CD4-positive, alpha-beta memory T cell (primary cell): ENCODE measurements at regions not wholly inside any gene's neighbourhood (a gene's known extent, or its start where the extent isn't known, plus 50 kb on each side); places are given as distances from the start of the nearest gene placed in this dataset.
"Not testable (repeated sequence)": the region's sequence is repeated elsewhere in the genome, so short reads cannot be mapped to it uniquely, and the experiment has no call there.

ENCODE experiments used
- CTCF ChIA-PET: fragments of 350-600 bp; sonication (Branson Sonifier 250); formaldehyde crosslinking; loops from one replicate; lab custom pipeline; 2021; ENCODE audit warnings: inconsistent platforms; ENCODE audit not compliant: partially characterized antibody; lab: Charles Lee
- POLR2A ChIA-PET: fragments of 350-600 bp; sonication (Branson Sonifier 250); formaldehyde crosslinking; loops from one replicate; lab custom pipeline; 2021; ENCODE audit not compliant: partially characterized antibody; lab: Charles Lee
- DNase-seq, 5 donors: peaks; one replicate each; pipeline versions ENCODE4 v3.0.0 to v3.0.0-alpha.2; 2020 to 2022; ENCODE audit warnings: mixed read lengths in 1 of 5
- H3K27ac ChIP-seq: one replicate; pipeline ENCODE4 v1.7.0; 2013; ENCODE audit warnings: low read depth, low read length
- H3K27me3 ChIP-seq: 2 replicates; pipeline ENCODE4 v1.7.0; 2013; ENCODE audit warnings: mild to moderate bottlenecking, low read length, moderate library complexity; ENCODE audit not compliant: insufficient read depth
- H3K36me3 ChIP-seq: 2 replicates; pipeline ENCODE4 v1.7.0; 2013; ENCODE audit warnings: mild to moderate bottlenecking, low read length, moderate library complexity; ENCODE audit not compliant: insufficient read depth
- H3K4me1 ChIP-seq: 2 replicates; pipeline ENCODE4 v1.7.0; 2013; ENCODE audit warnings: mild to moderate bottlenecking, low read length, moderate library complexity; ENCODE audit not compliant: insufficient read depth
- H3K4me3 ChIP-seq, 2 donors: one replicate each; pipeline ENCODE4 v1.7.0; 2013; ENCODE audit warnings: low read length in 2 of 2, mild to moderate bottlenecking in 1 of 2
- H3K9me3 ChIP-seq, 2 donors: one replicate each; pipeline ENCODE4 v1.7.0; 2013; ENCODE audit warnings: low read length in 2 of 2, control low read depth in 1 of 2; ENCODE audit not compliant: control insufficient read depth in 1 of 2
- H3K27ac Mint-ChIP-seq, 7 donors: one replicate each; pipeline ENCODE4 v1.8.0; 2020 to 2021; ENCODE audit warnings: mixed read lengths in 7 of 7, mild to moderate bottlenecking in 6 of 7, inconsistent platforms in 3 of 7, moderate library complexity in 3 of 7
- H3K27me3 Mint-ChIP-seq, 2 donors: one replicate each; pipeline ENCODE4 v1.8.0; 2020 to 2021; ENCODE audit warnings: mixed read lengths in 2 of 2
- H3K36me3 Mint-ChIP-seq, 2 donors: one replicate each; pipeline ENCODE4 v1.8.0; 2020 to 2021; ENCODE audit warnings: mixed read lengths in 2 of 2, inconsistent platforms in 1 of 2, mild to moderate bottlenecking in 1 of 2
- H3K4me1 Mint-ChIP-seq, 4 donors: one replicate each; pipeline ENCODE4 v1.8.0; 2020 to 2021; ENCODE audit warnings: mixed read lengths in 4 of 4, mild to moderate bottlenecking in 1 of 4
- H3K4me3 Mint-ChIP-seq, 8 donors: one replicate each; pipeline ENCODE4 v1.8.0; 2020 to 2021; ENCODE audit warnings: mixed read lengths in 8 of 8, mild to moderate bottlenecking in 7 of 8, moderate library complexity in 6 of 8, inconsistent platforms in 3 of 8
- H3K9me3 Mint-ChIP-seq, 8 donors: one replicate each; pipeline ENCODE4 v1.8.0; 2020 to 2021; ENCODE audit warnings: mixed read lengths in 8 of 8, mild to moderate bottlenecking in 5 of 8, inconsistent platforms in 3 of 8, moderate library complexity in 1 of 8
- intact Hi-C: fragments of 100-400 bp; cut with micrococcal nuclease; formaldehyde crosslinking; loops from one replicate; pipeline ENCODE4 v1.15.1; 2023

GRCh38 chr2:111533557-111534247 lies 350.3 kb downstream of the ANAPC1 start:
- intact Hi-C loops, CTCF ChIA-PET, H3K36me3 ChIP-seq, H3K9me3 Mint-ChIP-seq, H3K4me3 ChIP-seq, DNase-seq, H3K27ac ChIP-seq, H3K27me3 Mint-ChIP-seq, H3K36me3 Mint-ChIP-seq, H3K27me3 ChIP-seq, POLR2A ChIA-PET, H3K9me3 ChIP-seq: not testable (repeated sequence)
- peaks cover 14% of the 10 kb centered on the region for H3K4me1 ChIP-seq
- H3K4me1 Mint-ChIP-seq = peaks cover 17 to 41% (median 20%) of the 10 kb centered on the region in 4 donors
- peak overlapping the region in 6 of 7 donors; percentile 8 to 83 (median 48) for H3K27ac Mint-ChIP-seq
- H3K4me3 Mint-ChIP-seq = peak overlapping the region in 7 of 8 donors; percentile 7 to 66 (median 55)

- Histone ChIP-seq H3K4me3 (no peak overlapping the region), H3K4me1 (peaks cover 14% of the 10 kb centered on the region), H3K27me3 (no peaks in the 10 kb centered on the region), H3K36me3 (no peaks in the 10 kb centered on the region), H3K27ac (no peak overlapping the region), H3K9me3 (no peaks in the 10 kb centered on the region)
- peak in 3 of 5 donors; percentile 11 to 19 (median 14) for DNase-seq
- CTCF ChIA-PET = no interaction called here
- H3K4me1 Mint-ChIP-seq = peaks cover 17 to 41% (median 20%) of the 10 kb centered on the region in 4 donors
- H3K9me3 Mint-ChIP-seq = no peaks in the 10 kb centered on the region
- intact Hi-C loops = no loop called here
- H3K27ac Mint-ChIP-seq = peak overlapping the region; percentile 43 to 90 (median 83)
- POLR2A ChIA-PET = no interaction called here
- peaks cover 0 to 1% of the 10 kb centered on the region in 2 donors for H3K27me3 Mint-ChIP-seq
- peak overlapping the region; percentile 68 to 91 (median 79) for H3K4me3 Mint-ChIP-seq
- H3K36me3 Mint-ChIP-seq = no peaks in the 10 kb centered on the region
Observed at GRCh38 chr2:111534910-111535352, 349.1 kb downstream of the ANAPC1 start.

GRCh38 chr2:111535404-111535803 lies 348.6 kb downstream of the ANAPC1 start:
- H3K36me3 ChIP-seq = no peaks in the 10 kb centered on the region
- no peak for DNase-seq
- H3K4me3 ChIP-seq = no peak overlapping the region
- CTCF ChIA-PET = no interaction called here
- Mint-ChIP-seq H3K9me3 (no peaks in the 10 kb centered on the region), H3K4me3 (peak overlapping the region in 3 of 8 donors; percentile 20 to 85 (median 74)), H3K36me3 (no peaks in the 10 kb centered on the region), H3K4me1 (peaks cover 15 to 38% (median 19%) of the 10 kb centered on the region in 4 donors), H3K27ac (peak overlapping the region in 4 of 7 donors; percentile 78 to 90 (median 83)), H3K27me3 (peaks cover 0 to 1% of the 10 kb centered on the region in 2 donors)
- H3K4me1 ChIP-seq = peaks cover 14% of the 10 kb centered on the region
- no peaks in the 10 kb centered on the region for H3K27me3 ChIP-seq
- no peak overlapping the region for H3K27ac ChIP-seq
- no peaks in the 10 kb centered on the region for H3K9me3 ChIP-seq
- intact Hi-C loops = no loop called here
- POLR2A ChIA-PET = no interaction called here

- Mint-ChIP-seq H3K4me3 (no peak overlapping the region), H3K36me3 (no peaks in the 10 kb centered on the region), H3K27ac (no peak overlapping the region), H3K27me3 (peaks cover 0 to 1% of the 10 kb centered on the region in 2 donors), H3K4me1 (peaks cover 13 to 35% (median 19%) of the 10 kb centered on the region in 4 donors), H3K9me3 (no peaks in the 10 kb centered on the region)
- Histone ChIP-seq H3K27me3 (no peaks in the 10 kb centered on the region), H3K27ac (no peak overlapping the region), H3K9me3 (no peaks in the 10 kb centered on the region), H3K4me1 (peaks cover 14% of the 10 kb centered on the region), H3K4me3 (no peak overlapping the region), H3K36me3 (no peaks in the 10 kb centered on the region)
- ChIA-PET CTCF (interaction anchor here (0.9 kb wide), 1 partner anchor 166 kb away, joined by 3 read pairs; no protein-coding TSS in a partner anchor), POLR2A (no interaction called here)
- intact Hi-C loops = no loop called here
- peak in 1 of 5 donors; percentile 16 for DNase-seq
Observed at GRCh38 chr2:111537078-111537655, 346.8 kb downstream of the ANAPC1 start.

- peaks cover 2 to 15% (median 4%) of the 10 kb centered on the region in 4 donors for H3K4me1 Mint-ChIP-seq
- H3K9me3 Mint-ChIP-seq, POLR2A ChIA-PET, H3K36me3 ChIP-seq, H3K9me3 ChIP-seq, H3K27me3 ChIP-seq, CTCF ChIA-PET, H3K4me3 ChIP-seq, H3K4me3 Mint-ChIP-seq, H3K27me3 Mint-ChIP-seq, H3K4me1 ChIP-seq, H3K36me3 Mint-ChIP-seq, H3K27ac Mint-ChIP-seq, H3K27ac ChIP-seq, intact Hi-C loops, DNase-seq: not testable (repeated sequence)
Observed at GRCh38 chr2:111539991-111540390, 344.0 kb downstream of the ANAPC1 start.

GRCh38 chr2:111542120-111542774 lies 341.7 kb downstream of the ANAPC1 start:
- H3K4me1 Mint-ChIP-seq, intact Hi-C loops: not testable (repeated sequence)

GRCh38 chr2:111544006-111544405 lies 340.0 kb downstream of the ANAPC1 start:
- H3K4me3 ChIP-seq, H3K27ac Mint-ChIP-seq, H3K4me3 Mint-ChIP-seq, H3K27me3 ChIP-seq, H3K4me1 ChIP-seq, H3K27me3 Mint-ChIP-seq, CTCF ChIA-PET, H3K9me3 ChIP-seq, intact Hi-C loops, H3K27ac ChIP-seq, H3K36me3 ChIP-seq, H3K9me3 Mint-ChIP-seq, H3K4me1 Mint-ChIP-seq, POLR2A ChIA-PET, DNase-seq, H3K36me3 Mint-ChIP-seq: not testable (repeated sequence)

More at GRCh38 chr2:111542120-111542774, 341.7 kb downstream of the ANAPC1 start:
- H3K4me3 ChIP-seq, H3K36me3 ChIP-seq, H3K27me3 Mint-ChIP-seq, CTCF ChIA-PET, DNase-seq, H3K36me3 Mint-ChIP-seq, H3K27ac Mint-ChIP-seq, H3K4me3 Mint-ChIP-seq, H3K27ac ChIP-seq, H3K27me3 ChIP-seq, H3K9me3 ChIP-seq, H3K9me3 Mint-ChIP-seq, POLR2A ChIA-PET, H3K4me1 ChIP-seq: not testable (repeated sequence)
